Glutamatergic neuron (in vitro differentiated cells): ENCODE measurements at regions not wholly inside any gene's neighbourhood (a gene's known extent, or its start where the extent isn't known, plus 50 kb on each side); places are given as distances from the start of the nearest gene placed in this dataset.

Source experiments
- DNase-seq: peaks from one replicate; pipeline ENCODE4 v3.0.0; 2022
- H3K27ac Mint-ChIP-seq: one replicate; pipeline ENCODE4 v1.8.0; 2020; ENCODE audit warnings: mild to moderate bottlenecking, mixed read lengths, inconsistent platforms; ENCODE audit not compliant: unreplicated experiment
- H3K27me3 Mint-ChIP-seq: one replicate; pipeline ENCODE4 v1.8.0; 2020; ENCODE audit warnings: mild to moderate bottlenecking, moderate library complexity, mixed read lengths, inconsistent platforms; ENCODE audit not compliant: unreplicated experiment
- H3K36me3 Mint-ChIP-seq: one replicate; pipeline ENCODE4 v1.8.0; 2020; ENCODE audit warnings: mild to moderate bottlenecking, mixed read lengths, inconsistent platforms; ENCODE audit not compliant: unreplicated experiment
- H3K4me1 Mint-ChIP-seq: one replicate; pipeline ENCODE4 v1.8.0; 2020; ENCODE audit warnings: mild to moderate bottlenecking, low read depth, mixed read lengths, inconsistent platforms; ENCODE audit not compliant: unreplicated experiment
- H3K4me3 Mint-ChIP-seq: one replicate; pipeline ENCODE4 v1.8.0; 2020; ENCODE audit warnings: mild to moderate bottlenecking, mixed read lengths, inconsistent platforms; ENCODE audit not compliant: unreplicated experiment
- H3K9me3 Mint-ChIP-seq: one replicate; pipeline ENCODE4 v1.8.0; 2020; ENCODE audit warnings: mild to moderate bottlenecking, moderate library complexity, mixed read lengths, inconsistent platforms; ENCODE audit not compliant: unreplicated experiment
- CTCF ChIP-seq: fragments of 200-600 bp; sonication (generic); IDR thresholded peaks from one replicate; pipeline ENCODE4 v1.5.0; 2021; ENCODE audit not compliant: partially characterized antibody, unreplicated experiment

GRCh38 chr11:112540261-112540660 is 279.6 kb upstream of the PLET1 start:
- peaks cover 2% of the 10 kb centered on the region for H3K9me3 Mint-ChIP-seq
- H3K4me1 Mint-ChIP-seq = no peaks in the 10 kb centered on the region
- H3K4me3 Mint-ChIP-seq = no peak overlapping the region
- H3K27me3 Mint-ChIP-seq = peaks cover 3% of the 10 kb centered on the region
- no peak overlapping the region for H3K27ac Mint-ChIP-seq
- no peak for DNase-seq
- no peaks in the 10 kb centered on the region for H3K36me3 Mint-ChIP-seq
- TF ChIP-seq CTCF = no peak

GRCh38 chr11:112541140-112542046 is 280.7 kb upstream of the PLET1 start:
- peaks cover 3% of the 10 kb centered on the region for H3K27me3 Mint-ChIP-seq
- H3K4me1 Mint-ChIP-seq = no peaks in the 10 kb centered on the region
- no peak overlapping the region for H3K27ac Mint-ChIP-seq
- TF ChIP-seq CTCF = no peak
- H3K36me3 Mint-ChIP-seq = no peaks in the 10 kb centered on the region
- DNase-seq = no peak
- H3K4me3 Mint-ChIP-seq = no peak overlapping the region
- no peaks in the 10 kb centered on the region for H3K9me3 Mint-ChIP-seq

- peaks cover 3% of the 10 kb centered on the region for H3K27me3 Mint-ChIP-seq
- no peaks in the 10 kb centered on the region for H3K4me1 Mint-ChIP-seq
- H3K27ac Mint-ChIP-seq = no peak overlapping the region
- H3K36me3 Mint-ChIP-seq = no peaks in the 10 kb centered on the region
- TF ChIP-seq CTCF = no peak
- H3K4me3 Mint-ChIP-seq = no peak overlapping the region
- no peak for DNase-seq
- no peaks in the 10 kb centered on the region for H3K9me3 Mint-ChIP-seq
These were observed 281.8 kb upstream of the PLET1 start for GRCh38 chr11:112542479-112542878.

GRCh38 chr11:112543390-112543789 is 282.7 kb upstream of the PLET1 start:
- Mint-ChIP-seq H3K27ac (no peak overlapping the region), H3K27me3 (peaks cover 3% of the 10 kb centered on the region), H3K4me3 (no peak overlapping the region), H3K9me3 (no peaks in the 10 kb centered on the region), H3K4me1 (no peaks in the 10 kb centered on the region), H3K36me3 (no peaks in the 10 kb centered on the region)
- no peak for TF ChIP-seq CTCF
- no peak for DNase-seq

- H3K4me3 Mint-ChIP-seq = no peak overlapping the region
- no peak overlapping the region for H3K27ac Mint-ChIP-seq
- no peaks in the 10 kb centered on the region for H3K36me3 Mint-ChIP-seq
- no peaks in the 10 kb centered on the region for H3K9me3 Mint-ChIP-seq
- no peaks in the 10 kb centered on the region for H3K4me1 Mint-ChIP-seq
- no peak for DNase-seq
- TF ChIP-seq CTCF = no peak
- H3K27me3 Mint-ChIP-seq = peaks cover 3% of the 10 kb centered on the region
These were observed 288.0 kb upstream of the PLET1 start for GRCh38 chr11:112548641-112549040.
